WERI-Rb-1 (cell line): ENCODE measurements at regions not wholly inside any gene's neighbourhood (a gene's known extent, or its start where the extent isn't known, plus 50 kb on each side); places are given as distances from the start of the nearest gene placed in this dataset.

ENCODE experiments used
- DNase-seq: peaks from one replicate; pipeline ENCODE4 v3.0.0-alpha.2; 2020
- H3K27ac ChIP-seq: fragments of 250-450 bp; sonication (Bioruptor Pico); 2 replicates; pipeline ENCODE4 v1.5.1; 2020; ENCODE audit warnings: mild to moderate bottlenecking, moderate library complexity
- H3K27me3 ChIP-seq: fragments of 250-450 bp; sonication (Bioruptor Pico); 2 replicates; pipeline ENCODE4 v1.5.1; 2021; ENCODE audit warnings: mild to moderate bottlenecking, low read depth, moderate library complexity; ENCODE audit not compliant: insufficient read depth, severe bottlenecking
- H3K36me3 ChIP-seq: fragments of 250-450 bp; sonication (Bioruptor Pico); 2 replicates; pipeline ENCODE4 v1.5.1; 2020; ENCODE audit warnings: mild to moderate bottlenecking, moderate library complexity
- H3K4me3 ChIP-seq: 2 replicates; pipeline ENCODE4 v1.5.1; 2011; ENCODE audit warnings: low read depth, mild to moderate bottlenecking, control low read depth, low read length
- H3K9me3 ChIP-seq: fragments of 250-450 bp; sonication (Bioruptor Pico); 2 replicates; pipeline ENCODE4 v1.5.1; 2021; ENCODE audit warnings: mild to moderate bottlenecking, moderate library complexity; ENCODE audit not compliant: severe bottlenecking
- CTCF ChIP-seq: IDR thresholded peaks from 2 replicates; pipeline ENCODE4 v1.5.1; 2011; ENCODE audit warnings: low read depth, mild to moderate bottlenecking, control low read depth, inconsistent platforms, low read length

GRCh38 chr5:14976486-14976885 lies 104.9 kb upstream of the ANKH start:
- Histone ChIP-seq H3K4me3 (no peak overlapping the region), H3K27me3 (no peaks in the 10 kb centered on the region), H3K27ac (no peak overlapping the region), H3K36me3 (no peaks in the 10 kb centered on the region), H3K9me3 (no peaks in the 10 kb centered on the region)
- TF ChIP-seq CTCF = no peak
- DNase-seq = no peak

- DNase-seq = no peak
- Histone ChIP-seq H3K4me3 (no peak overlapping the region), H3K27ac (no peak overlapping the region), H3K27me3 (no peaks in the 10 kb centered on the region), H3K36me3 (no peaks in the 10 kb centered on the region), H3K9me3 (no peaks in the 10 kb centered on the region)
- TF ChIP-seq CTCF = no peak
Observed at GRCh38 chr5:14971873-14972272, 100.3 kb upstream of the ANKH start.

- Histone ChIP-seq H3K4me3 (no peak overlapping the region), H3K27ac (no peak overlapping the region), H3K36me3 (no peaks in the 10 kb centered on the region), H3K27me3 (no peaks in the 10 kb centered on the region), H3K9me3 (no peaks in the 10 kb centered on the region)
- no peak for DNase-seq
- TF ChIP-seq CTCF = no peak
Observed at GRCh38 chr5:14968796-14969195, 97.2 kb upstream of the ANKH start.

GRCh38 chr5:14967166-14967565 lies 95.6 kb upstream of the ANKH start:
- Histone ChIP-seq H3K36me3 (no peaks in the 10 kb centered on the region), H3K27me3 (no peaks in the 10 kb centered on the region), H3K4me3 (no peak overlapping the region), H3K27ac (no peak overlapping the region), H3K9me3 (no peaks in the 10 kb centered on the region)
- TF ChIP-seq CTCF = no peak
- DNase-seq = no peak

- Histone ChIP-seq H3K27ac (no peak overlapping the region), H3K4me3 (no peak overlapping the region), H3K36me3 (no peaks in the 10 kb centered on the region), H3K27me3 (no peaks in the 10 kb centered on the region), H3K9me3 (no peaks in the 10 kb centered on the region)
- no peak for DNase-seq
- no peak for TF ChIP-seq CTCF
Observed at GRCh38 chr5:14965815-14966214, 94.2 kb upstream of the ANKH start.

- no peak for DNase-seq
- Histone ChIP-seq H3K9me3 (no peaks in the 10 kb centered on the region), H3K27ac (no peak overlapping the region), H3K36me3 (no peaks in the 10 kb centered on the region), H3K4me3 (no peak overlapping the region), H3K27me3 (no peaks in the 10 kb centered on the region)
- no peak for TF ChIP-seq CTCF
Observed at GRCh38 chr5:14962604-14963003, 91.0 kb upstream of the ANKH start.
